ENCODE measurements at regions not wholly inside any gene's neighbourhood (a gene's known extent, or its start where the extent isn't known, plus 50 kb on each side); places are given as distances from the start of the nearest gene placed in this dataset.

DNA sequence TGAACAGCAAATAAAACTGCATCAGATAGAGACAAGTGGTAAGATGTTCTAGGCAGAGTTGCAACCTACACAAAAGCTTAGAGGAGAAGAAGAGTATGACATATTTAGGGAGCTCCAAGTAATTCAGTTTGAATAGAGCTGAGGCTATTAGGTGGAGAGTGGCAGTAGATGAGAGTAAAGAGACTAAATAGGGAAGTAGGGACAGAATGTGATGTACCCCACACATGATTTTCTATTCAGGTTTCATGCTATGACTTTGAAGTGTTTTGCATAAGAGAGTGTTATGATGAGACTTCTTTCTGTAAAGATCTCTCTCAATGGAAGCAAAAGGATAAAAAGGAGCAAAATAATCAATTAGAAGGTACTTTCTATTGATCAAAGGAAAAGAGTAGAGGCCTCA, 206.8 kb upstream of the ERBB4 start:
- Histone ChIP-seq H3K27ac (ENCODE audit: low read depth, low read length) (no peak overlapping the region), H3K27me3 (ENCODE audit: control insufficient read depth, insufficient read depth, low read length) (no peaks in the 10 kb centered on the region), H3K9me3 (ENCODE audit: control insufficient read depth, insufficient read depth, low read length) (no peaks in the 10 kb centered on the region), H3K4me3 (ENCODE audit: low read depth, low read length) (no peak overlapping the region)
- POLR2A ChIA-PET, result no interaction called here
- TF ChIP-seq, protein P1, sequence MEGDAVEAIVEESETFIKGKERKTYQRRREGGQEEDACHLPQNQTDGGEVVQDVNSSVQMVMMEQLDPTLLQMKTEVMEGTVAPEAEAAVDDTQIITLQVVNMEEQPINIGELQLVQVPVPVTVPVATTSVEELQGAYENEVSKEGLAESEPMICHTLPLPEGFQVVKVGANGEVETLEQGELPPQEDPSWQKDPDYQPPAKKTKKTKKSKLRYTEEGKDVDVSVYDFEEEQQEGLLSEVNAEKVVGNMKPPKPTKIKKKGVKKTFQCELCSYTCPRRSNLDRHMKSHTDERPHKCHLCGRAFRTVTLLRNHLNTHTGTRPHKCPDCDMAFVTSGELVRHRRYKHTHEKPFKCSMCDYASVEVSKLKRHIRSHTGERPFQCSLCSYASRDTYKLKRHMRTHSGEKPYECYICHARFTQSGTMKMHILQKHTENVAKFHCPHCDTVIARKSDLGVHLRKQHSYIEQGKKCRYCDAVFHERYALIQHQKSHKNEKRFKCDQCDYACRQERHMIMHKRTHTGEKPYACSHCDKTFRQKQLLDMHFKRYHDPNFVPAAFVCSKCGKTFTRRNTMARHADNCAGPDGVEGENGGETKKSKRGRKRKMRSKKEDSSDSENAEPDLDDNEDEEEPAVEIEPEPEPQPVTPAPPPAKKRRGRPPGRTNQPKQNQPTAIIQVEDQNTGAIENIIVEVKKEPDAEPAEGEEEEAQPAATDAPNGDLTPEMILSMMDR (IDR thresholded peaks at IDR 0.05; ENCODE audit: low read depth, low read length), result no peak
- CTCF ChIA-PET, result no interaction called here
- no peak for DNase-seq (ENCODE audit: low read depth, low spot score)

DNA sequence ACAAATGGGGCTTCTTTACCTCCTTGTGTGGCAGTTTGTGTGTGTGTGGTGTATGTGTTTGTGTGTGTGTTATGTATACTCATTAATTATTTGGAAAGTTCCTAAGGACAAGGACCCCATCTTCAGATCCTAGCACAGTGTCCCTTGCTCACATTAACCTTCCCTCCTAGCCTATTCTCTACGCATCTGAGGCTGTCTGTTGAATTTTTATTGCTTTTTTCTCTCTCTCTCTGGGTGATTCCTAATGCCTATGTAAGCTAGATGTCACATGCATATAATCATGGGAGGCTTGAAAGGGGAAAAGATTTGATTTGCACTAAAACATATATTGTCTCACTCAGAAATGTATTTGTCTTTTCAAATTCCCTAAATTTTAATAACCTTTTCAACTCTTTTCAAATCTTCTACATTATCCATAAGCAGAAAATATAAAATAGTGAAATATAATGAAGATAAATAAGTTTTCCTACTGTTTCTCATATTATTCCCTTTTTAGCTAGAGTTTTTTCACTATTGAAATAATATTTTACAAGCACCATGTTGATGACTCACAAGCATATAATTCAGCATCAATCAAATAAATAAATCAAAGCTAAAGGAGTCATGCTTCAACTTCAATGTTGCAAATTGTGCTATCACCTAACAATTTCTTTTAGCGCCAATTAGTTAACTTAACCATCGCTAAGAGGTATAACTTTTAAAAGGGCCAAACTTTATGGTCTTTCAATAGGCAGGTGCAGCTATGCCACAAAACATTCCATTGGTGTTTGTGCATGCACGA, 199.0 kb upstream of the ERBB4 start:
- ChIA-PET POLR2A (no interaction called here), CTCF (interaction anchor here (1.2 to 1.3 kb wide), 3 partner anchors 51 to 155 kb away, joined by 3 to 5 read pairs (median 4); no protein-coding TSS in a partner anchor)
- DNase-seq (ENCODE audit: low read depth, low spot score), result no peak
- no peaks in the 10 kb centered on the region for H3K9me3 ChIP-seq (ENCODE audit: control insufficient read depth, insufficient read depth, low read length)
- no peak overlapping the region for H3K4me3 ChIP-seq (ENCODE audit: low read depth, low read length)
- no peaks in the 10 kb centered on the region for H3K27me3 ChIP-seq (ENCODE audit: control insufficient read depth, insufficient read depth, low read length)
- TF ChIP-seq, protein P1 (IDR thresholded peaks at IDR 0.05; ENCODE audit: low read depth, low read length), result no peak
- no peak overlapping the region for H3K27ac ChIP-seq (ENCODE audit: low read depth, low read length)

DNA sequence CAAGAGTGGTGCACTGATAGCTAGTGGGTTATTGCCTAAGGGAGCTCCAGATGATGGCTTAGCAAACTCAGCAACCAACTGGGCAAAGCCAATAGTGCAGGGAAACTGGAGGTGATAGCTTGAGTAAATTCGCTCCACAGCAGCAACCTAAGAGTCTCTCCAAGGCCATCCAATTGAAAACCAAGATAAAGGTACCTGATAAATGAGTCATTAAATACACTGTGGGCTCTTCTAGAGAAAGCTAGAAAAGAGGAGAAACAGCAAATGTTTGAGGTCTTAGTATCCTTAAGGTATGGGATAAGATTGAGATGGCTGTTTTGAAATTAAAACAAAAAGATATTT, 197.8 kb upstream of the ERBB4 start:
- no peak overlapping the region for H3K4me3 ChIP-seq (ENCODE audit: low read depth, low read length)
- no peak for DNase-seq (ENCODE audit: low read depth, low spot score)
- H3K27me3 ChIP-seq (ENCODE audit: control insufficient read depth, insufficient read depth, low read length), result no peaks in the 10 kb centered on the region
- ChIA-PET POLR2A (no interaction called here), CTCF (no interaction called here)
- H3K27ac ChIP-seq (ENCODE audit: low read depth, low read length), result no peak overlapping the region
- H3K9me3 ChIP-seq (ENCODE audit: control insufficient read depth, insufficient read depth, low read length), result no peaks in the 10 kb centered on the region
- TF ChIP-seq, protein P1 (IDR thresholded peaks at IDR 0.05; ENCODE audit: low read depth, low read length), result no peak

DNA sequence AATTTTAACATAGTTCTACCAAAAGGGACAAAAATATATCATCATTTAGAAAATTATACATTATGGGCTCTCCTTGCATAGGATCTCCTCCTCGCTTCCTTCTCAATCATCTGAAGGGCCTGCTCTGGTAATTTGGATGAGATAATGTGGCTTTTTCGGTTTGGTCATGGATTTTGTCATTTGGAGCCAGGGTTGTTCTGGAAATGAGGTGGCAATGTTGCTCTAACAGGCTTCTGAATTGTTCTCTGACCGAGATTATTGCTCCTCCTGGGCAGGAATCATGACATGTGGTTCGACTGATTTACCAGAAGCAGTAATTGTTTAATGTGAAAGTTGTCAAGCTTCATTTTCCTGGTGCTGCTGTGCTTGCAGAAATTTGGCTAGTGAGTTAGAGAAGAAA, 194.7 kb upstream of the ERBB4 start:
- Histone ChIP-seq H3K27me3 (ENCODE audit: control insufficient read depth, insufficient read depth, low read length) (no peaks in the 10 kb centered on the region), H3K27ac (ENCODE audit: low read depth, low read length) (no peak overlapping the region), H3K9me3 (ENCODE audit: control insufficient read depth, insufficient read depth, low read length) (no peaks in the 10 kb centered on the region), H3K4me3 (ENCODE audit: low read depth, low read length) (no peak overlapping the region)
- CTCF ChIA-PET, result no interaction called here
- TF ChIP-seq, protein P1 (IDR thresholded peaks at IDR 0.05; ENCODE audit: low read depth, low read length), result no peak
- no peak for DNase-seq (ENCODE audit: low read depth, low spot score)
- POLR2A ChIA-PET, result no interaction called here

DNA sequence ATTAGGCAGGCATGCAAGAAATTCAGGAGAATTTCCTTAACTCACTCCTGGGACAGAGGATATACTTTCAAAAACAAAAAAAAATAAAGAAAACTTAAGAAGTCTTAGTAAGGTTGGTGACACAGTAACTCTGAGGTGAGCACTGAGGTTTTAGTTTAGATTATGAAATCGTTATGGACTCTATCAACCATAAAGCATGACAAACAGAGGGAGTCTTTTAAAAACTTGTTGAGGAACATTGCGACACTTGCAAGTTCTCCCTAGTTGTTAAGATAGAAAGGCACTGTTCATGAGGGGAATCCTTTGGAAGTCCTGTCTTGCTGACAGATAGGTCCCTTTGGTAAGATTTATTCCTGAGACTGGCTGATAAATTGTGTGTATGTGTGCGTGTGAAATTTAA, 194.3 kb upstream of the ERBB4 start:
- ChIA-PET CTCF (no interaction called here), POLR2A (no interaction called here)
- no peaks in the 10 kb centered on the region for H3K27me3 ChIP-seq (ENCODE audit: control insufficient read depth, insufficient read depth, low read length)
- TF ChIP-seq, protein P1 (IDR thresholded peaks at IDR 0.05; ENCODE audit: low read depth, low read length), result no peak
- no peak overlapping the region for H3K27ac ChIP-seq (ENCODE audit: low read depth, low read length)
- H3K4me3 ChIP-seq (ENCODE audit: low read depth, low read length), result no peak overlapping the region
- no peak for DNase-seq (ENCODE audit: low read depth, low spot score)
- no peaks in the 10 kb centered on the region for H3K9me3 ChIP-seq (ENCODE audit: control insufficient read depth, insufficient read depth, low read length)
